ENCODE measurements at regions not wholly inside any gene's neighbourhood (a gene's known extent, or its start where the extent isn't known, plus 50 kb on each side); places are given as distances from the start of the nearest gene placed in this dataset.

DNA sequence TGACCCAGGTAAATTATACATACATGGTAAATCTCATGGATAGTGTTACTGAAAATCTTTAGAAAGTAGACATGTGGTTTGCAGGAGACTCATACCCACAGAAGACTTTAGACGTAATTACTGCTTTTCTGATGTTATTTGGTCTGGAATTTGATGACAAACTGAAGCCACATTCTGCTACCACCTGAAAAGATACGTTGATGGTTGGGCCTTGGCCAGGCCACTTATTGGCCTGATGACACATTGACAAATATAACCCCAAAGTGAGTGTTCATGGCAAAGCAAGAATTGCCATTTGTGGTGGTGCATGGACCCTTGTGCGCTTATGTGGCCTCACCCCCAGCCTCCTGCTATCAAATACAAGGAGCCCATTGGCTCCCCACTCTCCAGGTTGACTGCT lies 155.6 kb downstream of the METTL4 start:
- Mint-ChIP-seq H3K27me3 (peaks cover 5 to 11% of the 10 kb centered on the region in 2 donors), H3K36me3 (no peaks in the 10 kb centered on the region), H3K9me3 (no peaks in the 10 kb centered on the region), H3K27ac (no peak overlapping the region), H3K4me1 (no peaks in the 10 kb centered on the region), H3K4me3 (no peak overlapping the region)
- Histone ChIP-seq H3K27me3 (ENCODE audit: insufficient read depth, low read length) (no peaks in the 10 kb centered on the region), H3K4me3 (ENCODE audit: low read length in 2 of 2) (no peak overlapping the region), H3K4me1 (ENCODE audit: insufficient read depth, low read length) (no peaks in the 10 kb centered on the region), H3K9me3 (ENCODE audit: control insufficient read depth in 1 of 2, low read length in 2 of 2) (no peaks in the 10 kb centered on the region), H3K27ac (ENCODE audit: low read depth, low read length) (no peak overlapping the region), H3K36me3 (ENCODE audit: insufficient read depth, low read length) (no peaks in the 10 kb centered on the region)
- intact Hi-C loops (cut with micrococcal nuclease), result no loop called here
- ChIA-PET POLR2A (ENCODE audit: partially characterized antibody) (no interaction called here), CTCF (ENCODE audit: partially characterized antibody) (no interaction called here)
- no peak for DNase-seq

DNA sequence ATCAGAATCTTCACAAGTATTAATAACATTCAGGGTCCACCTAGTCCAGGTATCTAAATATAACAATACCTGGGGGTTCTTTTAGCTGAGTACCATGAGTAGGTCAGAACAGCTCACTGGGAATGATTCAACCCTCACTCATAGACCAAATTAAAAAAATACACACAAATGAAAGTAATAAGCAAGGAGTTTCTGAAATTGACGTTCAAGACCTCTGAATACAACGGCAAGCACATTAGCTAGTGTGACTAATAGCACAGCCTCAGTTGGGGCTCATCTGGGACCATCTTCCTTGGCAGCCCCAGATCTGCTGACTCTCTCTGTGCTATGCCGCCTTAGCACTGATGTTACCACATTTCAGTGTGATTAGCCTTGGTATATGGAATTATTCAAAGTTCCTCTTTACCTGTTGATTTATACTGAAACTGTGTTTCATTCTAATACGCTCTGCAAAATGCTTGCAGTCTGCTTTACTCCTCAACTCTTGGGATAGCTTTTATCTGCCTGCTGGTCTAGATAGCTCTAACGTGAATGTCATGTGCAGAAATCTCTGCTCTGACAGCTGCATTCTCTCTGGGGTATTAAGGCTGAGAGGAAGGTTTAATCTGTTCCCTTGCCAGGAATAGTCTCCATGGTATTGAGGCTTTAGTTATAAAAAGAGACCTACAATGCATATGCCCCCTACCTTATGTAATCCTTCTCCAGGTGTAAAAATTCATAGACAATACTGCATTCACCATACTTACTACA lies 153.3 kb downstream of the METTL4 start:
- ChIA-PET CTCF (ENCODE audit: partially characterized antibody) (no interaction called here), POLR2A (ENCODE audit: partially characterized antibody) (interaction anchor here (0.6 kb wide), 1 partner anchor 335 kb away, joined by 3 read pairs; no protein-coding TSS in a partner anchor)
- H3K9me3 Mint-ChIP-seq, result no peaks in the 10 kb centered on the region
- intact Hi-C loops (cut with micrococcal nuclease), result no loop called here
- H3K27me3 Mint-ChIP-seq, result peaks cover 7 to 9% of the 10 kb centered on the region in 2 donors
- Histone ChIP-seq H3K9me3 (ENCODE audit: control insufficient read depth in 1 of 2, low read length in 2 of 2) (no peaks in the 10 kb centered on the region), H3K36me3 (ENCODE audit: insufficient read depth, low read length) (no peaks in the 10 kb centered on the region), H3K27me3 (ENCODE audit: insufficient read depth, low read length) (no peaks in the 10 kb centered on the region), H3K27ac (ENCODE audit: low read depth, low read length) (no peak overlapping the region), H3K4me1 (ENCODE audit: insufficient read depth, low read length) (no peaks in the 10 kb centered on the region), H3K4me3 (ENCODE audit: low read length in 2 of 2) (no peak overlapping the region)
- no peaks in the 10 kb centered on the region for H3K4me1 Mint-ChIP-seq
- no peak overlapping the region for H3K4me3 Mint-ChIP-seq
- no peaks in the 10 kb centered on the region for H3K36me3 Mint-ChIP-seq
- DNase-seq, result no peak
- H3K27ac Mint-ChIP-seq, result no peak overlapping the region

GRCh38 chr18:2420367-2420766 lies 150.9 kb downstream of the METTL4 start:
- Mint-ChIP-seq H3K27ac (no peak overlapping the region), H3K4me3 (no peak overlapping the region), H3K4me1 (no peaks in the 10 kb centered on the region), H3K27me3 (peaks cover 7 to 8% of the 10 kb centered on the region in 2 donors), H3K36me3 (no peaks in the 10 kb centered on the region), H3K9me3 (peaks cover 0 to under 1% (median 0%) of the 10 kb centered on the region in 8 donors)
- intact Hi-C loops (cut with micrococcal nuclease), result no loop called here
- no peak overlapping the region for H3K4me3 ChIP-seq (ENCODE audit: low read length in 2 of 2)
- no peak for DNase-seq
- H3K4me1 ChIP-seq (ENCODE audit: insufficient read depth, low read length), result no peaks in the 10 kb centered on the region
- ChIA-PET POLR2A (ENCODE audit: partially characterized antibody) (no interaction called here), CTCF (ENCODE audit: partially characterized antibody) (no interaction called here)
- H3K9me3 ChIP-seq (ENCODE audit: control insufficient read depth in 1 of 2, low read length in 2 of 2), result no peaks in the 10 kb centered on the region
- H3K36me3 ChIP-seq (ENCODE audit: insufficient read depth, low read length), result no peaks in the 10 kb centered on the region
- no peak overlapping the region for H3K27ac ChIP-seq (ENCODE audit: low read depth, low read length)
- no peaks in the 10 kb centered on the region for H3K27me3 ChIP-seq (ENCODE audit: insufficient read depth, low read length)

DNA sequence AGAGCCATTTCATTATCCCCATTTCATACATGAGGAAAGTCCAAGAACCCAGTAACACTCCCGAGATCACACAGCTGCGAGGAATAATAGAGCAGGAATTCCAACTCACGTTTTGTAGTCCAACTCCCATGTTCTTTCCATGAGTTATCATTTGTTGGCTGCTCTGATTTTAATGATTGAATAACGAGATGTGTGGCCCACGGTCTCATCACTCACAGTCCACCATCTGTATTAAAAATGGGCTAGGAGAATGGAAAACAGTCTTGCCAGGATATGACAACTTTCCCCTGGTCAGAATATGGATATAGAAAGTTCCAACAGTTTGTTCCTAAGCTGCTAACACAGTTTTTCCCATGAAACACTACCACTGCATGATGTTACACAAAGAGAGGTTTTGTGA lies 147.5 kb downstream of the METTL4 start:
- H3K4me3 ChIP-seq (ENCODE audit: low read length in 2 of 2), result no peak overlapping the region
- no peak overlapping the region for H3K4me3 Mint-ChIP-seq
- H3K36me3 ChIP-seq (ENCODE audit: insufficient read depth, low read length), result no peaks in the 10 kb centered on the region
- H3K27me3 Mint-ChIP-seq, result peaks cover 3 to 12% of the 10 kb centered on the region in 2 donors
- ChIA-PET POLR2A (ENCODE audit: partially characterized antibody) (no interaction called here), CTCF (ENCODE audit: partially characterized antibody) (no interaction called here)
- peaks cover 0 to 9% (median 6%) of the 10 kb centered on the region in 8 donors for H3K9me3 Mint-ChIP-seq
- no peak for DNase-seq
- no peaks in the 10 kb centered on the region for H3K27me3 ChIP-seq (ENCODE audit: insufficient read depth, low read length)
- no peak overlapping the region for H3K27ac Mint-ChIP-seq
- no peak overlapping the region for H3K27ac ChIP-seq (ENCODE audit: low read depth, low read length)
- H3K9me3 ChIP-seq (ENCODE audit: control insufficient read depth in 1 of 2, low read length in 2 of 2), result no peaks in the 10 kb centered on the region
- peaks cover 0 to 2% of the 10 kb centered on the region in 2 donors for H3K36me3 Mint-ChIP-seq
- intact Hi-C loops (cut with micrococcal nuclease), result no loop called here
- no peaks in the 10 kb centered on the region for H3K4me1 Mint-ChIP-seq
- no peaks in the 10 kb centered on the region for H3K4me1 ChIP-seq (ENCODE audit: insufficient read depth, low read length)

DNA sequence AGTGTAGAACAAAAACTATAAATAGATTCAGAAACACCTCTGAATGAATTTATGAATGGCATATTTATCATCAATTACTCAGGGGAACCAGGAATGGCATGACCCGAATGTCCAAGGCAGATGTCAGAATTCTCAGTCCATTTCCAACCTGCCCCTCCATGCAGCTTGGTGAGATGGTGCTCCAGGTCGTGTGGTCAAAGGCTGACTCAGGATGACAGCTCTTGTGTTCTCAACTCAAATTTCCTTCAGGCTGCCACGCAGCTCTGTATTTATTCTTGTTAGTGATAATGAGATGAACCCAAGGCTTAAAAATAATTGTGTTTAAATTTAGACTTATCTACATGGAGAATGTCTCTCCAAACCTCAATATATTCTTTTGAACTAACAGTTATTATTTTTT lies 146.9 kb downstream of the METTL4 start:
- POLR2A ChIA-PET (ENCODE audit: partially characterized antibody), result no interaction called here
- no peak overlapping the region for H3K27ac Mint-ChIP-seq

DNA sequence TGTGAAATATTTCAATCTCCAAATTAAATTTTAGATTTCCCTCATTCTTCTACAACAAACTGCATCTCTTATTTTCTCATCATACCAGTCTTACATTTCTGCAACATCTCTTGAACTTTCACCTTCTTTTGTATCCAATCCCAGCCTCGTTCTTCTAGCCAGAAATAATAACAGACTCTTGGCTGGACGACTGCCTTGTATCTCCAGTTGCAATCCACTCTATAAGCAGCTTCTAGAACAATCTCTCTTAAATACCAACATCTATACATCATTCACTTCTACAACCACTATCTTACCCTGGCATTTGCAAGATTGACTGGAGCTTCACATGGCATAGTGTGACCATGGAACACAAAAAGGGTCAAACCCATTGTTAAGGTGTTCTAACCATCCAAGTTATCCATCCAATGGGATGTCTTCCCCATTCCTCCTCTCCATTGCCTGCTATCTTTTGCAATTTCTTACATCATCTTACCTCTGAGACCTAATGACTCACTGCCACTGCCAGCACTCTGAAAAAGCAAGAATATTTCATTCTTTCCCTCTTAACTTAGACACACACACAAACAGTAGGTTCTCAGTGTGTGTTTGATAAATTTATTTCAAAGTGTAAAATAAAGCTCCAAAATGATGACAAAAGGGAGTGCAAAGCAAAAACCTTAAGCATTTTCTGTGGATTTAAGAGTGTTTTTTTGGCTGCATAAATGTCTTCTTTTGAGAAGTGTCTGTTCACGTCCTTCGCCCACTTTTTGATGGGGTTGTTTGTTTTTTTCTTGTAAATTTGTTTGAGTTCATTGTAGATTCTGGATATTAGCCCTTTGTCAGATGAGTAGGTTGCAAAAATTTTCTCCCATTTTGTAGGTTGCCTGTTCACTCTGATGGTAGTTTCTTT lies 145.6 kb downstream of the METTL4 start:
- no peak for DNase-seq
- intact Hi-C loops (cut with micrococcal nuclease), result no loop called here
- Histone ChIP-seq H3K27ac (ENCODE audit: low read depth, low read length) (no peak overlapping the region), H3K4me3 (ENCODE audit: low read length in 2 of 2) (no peak overlapping the region), H3K9me3 (ENCODE audit: control insufficient read depth in 1 of 2, low read length in 2 of 2) (peaks cover 0 to 5% of the 10 kb centered on the region in 2 donors), H3K4me1 (ENCODE audit: insufficient read depth, low read length) (no peaks in the 10 kb centered on the region), H3K36me3 (ENCODE audit: insufficient read depth, low read length) (no peaks in the 10 kb centered on the region), H3K27me3 (ENCODE audit: insufficient read depth, low read length) (no peaks in the 10 kb centered on the region)
- H3K4me3 Mint-ChIP-seq, result no peak overlapping the region
- H3K36me3 Mint-ChIP-seq, result peaks cover 0 to 2% of the 10 kb centered on the region in 2 donors
- no peaks in the 10 kb centered on the region for H3K4me1 Mint-ChIP-seq
- ChIA-PET POLR2A (ENCODE audit: partially characterized antibody) (no interaction called here), CTCF (ENCODE audit: partially characterized antibody) (no interaction called here)
- peaks cover 0 to 17% (median 11%) of the 10 kb centered on the region in 8 donors for H3K9me3 Mint-ChIP-seq
- peaks cover 2 to 10% of the 10 kb centered on the region in 2 donors for H3K27me3 Mint-ChIP-seq
- H3K27ac Mint-ChIP-seq, result no peak overlapping the region

More for the DNA sequence above, 146.9 kb downstream of the METTL4 start:
- peaks cover 0 to 9% (median 6%) of the 10 kb centered on the region in 8 donors for H3K9me3 Mint-ChIP-seq
- H3K36me3 Mint-ChIP-seq, result peaks cover 0 to 2% of the 10 kb centered on the region in 2 donors
- Histone ChIP-seq H3K36me3 (ENCODE audit: insufficient read depth, low read length) (no peaks in the 10 kb centered on the region), H3K9me3 (ENCODE audit: control insufficient read depth in 1 of 2, low read length in 2 of 2) (no peaks in the 10 kb centered on the region), H3K27ac (ENCODE audit: low read depth, low read length) (no peak overlapping the region), H3K27me3 (ENCODE audit: insufficient read depth, low read length) (no peaks in the 10 kb centered on the region), H3K4me1 (ENCODE audit: insufficient read depth, low read length) (no peaks in the 10 kb centered on the region), H3K4me3 (ENCODE audit: low read length in 2 of 2) (no peak overlapping the region)
- intact Hi-C loops (cut with micrococcal nuclease), result no loop called here
- peaks cover 2 to 12% of the 10 kb centered on the region in 2 donors for H3K27me3 Mint-ChIP-seq
- H3K4me3 Mint-ChIP-seq, result no peak overlapping the region
- no peaks in the 10 kb centered on the region for H3K4me1 Mint-ChIP-seq
- CTCF ChIA-PET (ENCODE audit: partially characterized antibody), result no interaction called here
- DNase-seq, result no peak

- H3K4me3 Mint-ChIP-seq, result no peak overlapping the region
- CTCF ChIA-PET (ENCODE audit: partially characterized antibody), result no interaction called here
- DNase-seq, result no peak
Measured at GRCh38 chr18:2430191-2430590, 141.1 kb downstream of the METTL4 start.

More at GRCh38 chr18:2430191-2430590, 141.1 kb downstream of the METTL4 start:
- Mint-ChIP-seq H3K27ac (no peak overlapping the region), H3K9me3 (peaks cover 0 to 19% (median 12%) of the 10 kb centered on the region in 8 donors), H3K27me3 (peaks cover 4 to 5% of the 10 kb centered on the region in 2 donors), H3K4me1 (no peaks in the 10 kb centered on the region), H3K36me3 (peaks cover 0 to 2% of the 10 kb centered on the region in 2 donors)
- Histone ChIP-seq H3K9me3 (ENCODE audit: control insufficient read depth in 1 of 2, low read length in 2 of 2) (peaks cover 0 to 5% of the 10 kb centered on the region in 2 donors), H3K27ac (ENCODE audit: low read depth, low read length) (no peak overlapping the region), H3K36me3 (ENCODE audit: insufficient read depth, low read length) (no peaks in the 10 kb centered on the region), H3K4me3 (ENCODE audit: low read length in 2 of 2) (no peak overlapping the region), H3K4me1 (ENCODE audit: insufficient read depth, low read length) (no peaks in the 10 kb centered on the region), H3K27me3 (ENCODE audit: insufficient read depth, low read length) (no peaks in the 10 kb centered on the region)
- intact Hi-C loops (cut with micrococcal nuclease), result no loop called here
- POLR2A ChIA-PET (ENCODE audit: partially characterized antibody), result no interaction called here
